HG02870 (cell line): ENCODE measurements at regions not wholly inside any gene's neighbourhood (a gene's known extent, or its start where the extent isn't known, plus 50 kb on each side); places are given as distances from the start of the nearest gene placed in this dataset.

Experiments used
- ATAC-seq: cut with Tn5 transposase; IDR thresholded peaks from one replicate; pipeline ENCODE4 v1.9.1; 2021; ENCODE audit warnings: mild to moderate bottlenecking, moderate library complexity; ENCODE audit not compliant: unreplicated experiment

- no peak for ATAC-seq
Observed at GRCh38 chr12:25904442-25904841, 54.0 kb upstream of the RASSF8 start.

- no peak for ATAC-seq
Observed at GRCh38 chr12:25906651-25907340, 51.7 kb upstream of the RASSF8 start.
